A549 (cell line): ENCODE measurements at regions not wholly inside any gene's neighbourhood (a gene's known extent, or its start where the extent isn't known, plus 50 kb on each side); places are given as distances from the start of the nearest gene placed in this dataset.

Experiments
- ATAC-seq, 2 experiments: fragments of 200-7000 bp in 1 of 2; fragments of >200 bp in 1 of 2; cut with Nextera tagmentation in 1 of 2; cut with Tn5 transposase in 1 of 2; 3 replicates each; pipeline versions ENCODE4 v1.8.0 to v1.9.1; 2018 to 2020; ENCODE audit warnings: mild to moderate bottlenecking in 1 of 2, moderate library complexity in 1 of 2
- CTCF ChIA-PET: fragments of 300-600 bp; sonication (Branson Sonifier 250); formaldehyde crosslinking; extraction: SDS; loops from one replicate; lab custom pipeline; 2021; ENCODE audit warnings: antibody characterized with exemption, inconsistent platforms; lab: Yijun Ruan, JAX
- POLR2A ChIA-PET: fragments of 350-600 bp; formaldehyde crosslinking; extraction: SDS; loops from one replicate; lab custom pipeline; 2021; ENCODE audit warnings: antibody characterized with exemption, inconsistent platforms; lab: Yijun Ruan, JAX
- DNase-seq, 2 experiments: peaks; one replicate each; pipeline versions ENCODE4 v3.0.0 to v3.0.0-alpha.2; 2011 to 2016; ENCODE audit warnings: low read depth in 1 of 2, low spot score in 1 of 2
- FAIRE-seq: peaks from 2 replicates; lab custom pipeline; 2011; peaks lifted over from hg19 to GRCh38; lab: Jason Lieb, UNC
- H3K27ac ChIP-seq, 2 experiments: fragments of >200 bp; sonication (Bioruptor Twin); formaldehyde crosslinking; 3 replicates each; pipeline ENCODE4 v1.5.1; 2016 to 2017
- H3K4me1 ChIP-seq: fragments of >200 bp; sonication (Bioruptor Twin); formaldehyde crosslinking; 3 replicates; pipeline ENCODE4 v1.6.1; 2016
- H3K4me2 ChIP-seq: fragments of >200 bp; sonication (Bioruptor Twin); formaldehyde crosslinking; 3 replicates; pipeline ENCODE4 v1.6.1; 2016
- H3K4me3 ChIP-seq: fragments of >200 bp; sonication (Bioruptor Twin); formaldehyde crosslinking; 3 replicates; pipeline ENCODE4 v1.5.1; 2016
- H3K9me3 ChIP-seq: fragments of >200 bp; sonication (Bioruptor Twin); formaldehyde crosslinking; 3 replicates; pipeline ENCODE4 v1.6.1; 2016
- BHLHE40 ChIP-seq: IDR thresholded peaks from 2 replicates; pipeline ENCODE4 v1.6.1; 2012; ENCODE audit warnings: low read depth, low read length, inconsistent platforms
- CEBPB ChIP-seq, 2 experiments: fragments of >200 bp in 1 of 2; sonication (Bioruptor Twin) in 1 of 2; formaldehyde crosslinking in 1 of 2; IDR thresholded peaks; 2 replicates each; pipeline ENCODE4 v1.6.1; 2012 to 2016
- CHD2 ChIP-seq: fragments of 150-350 bp; IDR thresholded peaks from 2 replicates; pipeline ENCODE4 v1.6.1; 2014; ENCODE audit warnings: low read length; ENCODE audit not compliant: partially characterized antibody
- CHD4 ChIP-seq: fragments of 200-600 bp; sonication (generic); IDR thresholded peaks from 2 replicates; pipeline ENCODE4 v1.6.1; 2016; ENCODE audit warnings: antibody characterized with exemption, mild to moderate bottlenecking, borderline replicate concordance
- CTCF ChIP-seq: fragments of >200 bp; sonication (Bioruptor Twin); formaldehyde crosslinking; IDR thresholded peaks from 3 replicates; pipeline ENCODE4 v1.5.1; 2016
- E2F6 ChIP-seq: IDR thresholded peaks from 2 replicates; pipeline ENCODE4 v1.6.1; 2012; ENCODE audit warnings: low read depth, borderline replicate concordance
- EHF ChIP-seq: fragments of 250-450 bp; sonication (Bioruptor Pico); IDR thresholded peaks from 2 replicates; pipeline ENCODE4 v1.5.0; 2020; ENCODE audit warnings: mild to moderate bottlenecking
- EHMT2 ChIP-seq: fragments of 200-600 bp; sonication (generic); IDR thresholded peaks from 2 replicates; pipeline ENCODE4 v1.6.1; 2016; ENCODE audit warnings: antibody characterized with exemption, low read depth, mild to moderate bottlenecking, moderate library complexity
- ELK1 ChIP-seq: fragments of 150-350 bp; IDR thresholded peaks from 2 replicates; pipeline ENCODE4 v1.6.1; 2014; ENCODE audit warnings: low read depth, mild to moderate bottlenecking, low read length
- ESRRA ChIP-seq: fragments of 150-350 bp; IDR thresholded peaks from 2 replicates; pipeline ENCODE4 v1.6.1; 2014; ENCODE audit warnings: mild to moderate bottlenecking, low read length, borderline replicate concordance
- FOSL2 ChIP-seq, 2 experiments: fragments of 450-650 bp in 1 of 2; fragments of >200 bp in 1 of 2; sonication (Bioruptor Twin) in 1 of 2; formaldehyde crosslinking; IDR thresholded peaks; 2 replicates each; pipeline versions ENCODE4 v1.5.0 to v1.6.1; 2016 to 2020; ENCODE audit warnings: mild to moderate bottlenecking in 1 of 2, moderate library complexity in 1 of 2
- FOXS1 ChIP-seq: fragments of 250-450 bp; sonication (Bioruptor Pico); IDR thresholded peaks from 2 replicates; pipeline ENCODE4 v1.5.0; 2020; ENCODE audit warnings: mild to moderate bottlenecking, moderate library complexity
- GATA3 ChIP-seq: IDR thresholded peaks from 2 replicates; pipeline ENCODE4 v1.6.1; 2012; ENCODE audit warnings: borderline replicate concordance
- HES2 ChIP-seq: fragments of >200 bp; sonication (Bioruptor Twin); formaldehyde crosslinking; IDR thresholded peaks from 2 replicates; pipeline ENCODE4 v1.6.1; 2016
- HOXB5 ChIP-seq: fragments of 250-450 bp; sonication (Bioruptor Pico); IDR thresholded peaks from 2 replicates; pipeline ENCODE4 v1.5.0; 2020; ENCODE audit warnings: mild to moderate bottlenecking, moderate library complexity
- KDM5A ChIP-seq: fragments of 200-600 bp; sonication (generic); IDR thresholded peaks from 2 replicates; pipeline ENCODE4 v1.6.1; 2016; ENCODE audit warnings: antibody characterized with exemption, mild to moderate bottlenecking
- NFE2L2 ChIP-seq: fragments of 150-350 bp; conservative IDR thresholded peaks from 2 replicates; pipeline ENCODE4 v1.6.1; 2014; ENCODE audit warnings: low read length
- PBX3 ChIP-seq: IDR thresholded peaks from 2 replicates; pipeline ENCODE4 v1.6.1; 2012
- PHF8 ChIP-seq: fragments of 200-600 bp; sonication (generic); IDR thresholded peaks from 2 replicates; pipeline ENCODE4 v1.6.1; 2016; ENCODE audit warnings: low read depth, mild to moderate bottlenecking, antibody characterized with exemption, moderate library complexity, borderline replicate concordance
- POLR2AphosphoS2 ChIP-seq: conservative IDR thresholded peaks from 2 replicates; pipeline ENCODE4 v1.6.1; 2012; ENCODE audit warnings: low read length, improper control_type of control experiment, inconsistent platforms
- RCOR1 ChIP-seq: fragments of 150-350 bp; IDR thresholded peaks from 2 replicates; pipeline ENCODE4 v1.6.1; 2014; ENCODE audit warnings: antibody characterized with exemption, low read length, low read depth
- REST ChIP-seq: fragments of 200-600 bp; sonication (generic); IDR thresholded peaks from 2 replicates; pipeline ENCODE4 v1.6.1; 2016; ENCODE audit warnings: antibody characterized with exemption, mild to moderate bottlenecking, moderate library complexity
- SREBF2 ChIP-seq: fragments of 450-650 bp; IDR thresholded peaks from 2 replicates; pipeline ENCODE4 v1.6.1; 2014; ENCODE audit warnings: mild to moderate bottlenecking, moderate library complexity
- TFCP2L1 ChIP-seq: fragments of 250-450 bp; sonication (Bioruptor Pico); IDR thresholded peaks from 2 replicates; pipeline ENCODE4 v1.5.0; 2021; ENCODE audit warnings: mild to moderate bottlenecking
- TP53 ChIP-seq: fragments of 250-450 bp; sonication (Bioruptor Pico); IDR thresholded peaks from 2 replicates; pipeline ENCODE4 v1.5.0; 2021; ENCODE audit warnings: mild to moderate bottlenecking, moderate library complexity
- ZFP36 ChIP-seq: fragments of 450-650 bp; IDR thresholded peaks from 2 replicates; pipeline ENCODE4 v1.6.1; 2014; ENCODE audit warnings: borderline replicate concordance; ENCODE audit not compliant: partially characterized antibody
- WGBS: methylation state at CpG from one replicate; pipeline ENCODE4 v1.1.6; 2017; ENCODE audit errors: missing lambda C conversion rate; 5-methylcytosine and 5-hydroxymethylcytosine counted together
- TF ChIP-seq, protein P1 (sequence below): IDR thresholded peaks from 2 replicates; pipeline ENCODE4 v1.6.1; 2012

GRCh38 chr10:85060944-85061343 lies 732.6 kb downstream of the CCSER2 start (continued):
- no peak for TF ChIP-seq REST
- no peak for TF ChIP-seq HOXB5 (CRISPR knock-in tag)
- no peak for TF ChIP-seq BHLHE40
- TF ChIP-seq ZFP36, result no peak
- TF ChIP-seq CTCF, result no peak
- no peak for TF ChIP-seq ELK1

DNA sequence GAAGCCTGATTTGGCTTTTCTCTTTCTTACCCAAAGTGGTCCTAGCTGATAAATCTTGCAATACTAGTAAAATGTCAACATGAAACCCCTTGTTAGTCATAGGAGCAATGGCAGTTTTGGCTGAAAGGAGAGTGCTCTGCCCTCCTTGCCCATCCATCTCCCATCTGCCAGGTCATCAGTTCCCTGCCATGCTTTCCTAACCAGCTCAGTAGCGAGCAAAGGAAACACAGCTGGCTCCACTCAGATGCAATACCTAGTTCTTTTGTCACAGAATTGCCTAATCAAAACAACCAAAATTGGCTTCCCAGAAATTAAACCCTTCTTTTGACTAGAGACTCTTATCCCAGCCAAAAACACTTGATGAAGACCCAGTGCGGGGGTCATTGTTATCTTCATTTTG lies 733.0 kb downstream of the CCSER2 start:
- no peak overlapping the region for H3K27ac ChIP-seq
- ChIA-PET POLR2A (no interaction called here), CTCF (no interaction called here)
- no peak overlapping the region for H3K4me2 ChIP-seq
- WGBS, result 0% methylated on average over 1 of the region's 2 CpGs
- DNase-seq (no peak), FAIRE-seq (no peak), ATAC-seq (no peak)
- H3K4me3 ChIP-seq, result no peak overlapping the region
- no peaks in the 10 kb centered on the region for H3K4me1 ChIP-seq
- no peaks in the 10 kb centered on the region for H3K9me3 ChIP-seq
- TF ChIP-seq CHD2 (no peak), ESRRA (no peak), SREBF2 (no peak), PHF8 (no peak), TFCP2L1 (CRISPR knock-in tag) (no peak), FOSL2 (IDR thresholded peaks at IDR 0.05) (no peak), FOSL2 (CRISPR knock-in tag; IDR thresholded peaks at IDR 0.05) (no peak), FOXS1 (CRISPR knock-in tag) (no peak), POLR2AphosphoS2 (no peak), TP53 (CRISPR knock-in tag) (no peak), HES2 (no peak), EHF (no peak), EHMT2 (no peak)
- TF ChIP-seq, protein P1, sequence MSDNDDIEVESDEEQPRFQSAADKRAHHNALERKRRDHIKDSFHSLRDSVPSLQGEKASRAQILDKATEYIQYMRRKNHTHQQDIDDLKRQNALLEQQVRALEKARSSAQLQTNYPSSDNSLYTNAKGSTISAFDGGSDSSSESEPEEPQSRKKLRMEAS, result no peak

DNA sequence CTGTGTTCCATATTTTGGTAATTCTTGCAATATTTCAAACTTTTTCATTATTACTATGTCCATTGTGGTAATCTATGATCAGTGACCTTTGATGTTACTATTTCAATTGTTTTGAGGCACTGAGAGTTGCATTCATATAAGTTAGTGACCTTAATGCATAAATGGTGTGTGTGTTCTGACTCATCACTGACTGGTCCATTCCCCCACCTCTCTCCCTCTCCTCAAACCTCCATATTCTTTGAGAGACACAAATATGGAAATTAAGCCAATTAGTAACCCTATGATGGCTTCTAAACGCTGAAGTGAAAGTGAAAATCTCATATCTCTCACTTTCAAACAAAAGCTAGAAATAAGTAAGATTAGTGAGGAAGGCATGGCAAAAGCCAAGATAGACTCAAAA lies 739.6 kb downstream of the CCSER2 start:
- ChIA-PET POLR2A (no interaction called here), CTCF (interaction anchor here (0.5 kb wide), 1 partner anchor 699 kb away, joined by 3 read pairs; no protein-coding TSS in a partner anchor)
- 3% methylated on average over 1 of the region's 1 CpG for WGBS
- no peak overlapping the region for H3K4me2 ChIP-seq
- H3K4me3 ChIP-seq, result no peak overlapping the region
- H3K9me3 ChIP-seq, result no peaks in the 10 kb centered on the region
- DNase-seq, result no peak
- TF ChIP-seq GATA3 (no peak), RCOR1 (no peak), POLR2AphosphoS2 (no peak), CEBPB (IDR thresholded peaks at IDR 0.05) (no peak), KDM5A (no peak), NFE2L2 (no peak), E2F6 (no peak), PBX3 (no peak), CHD4 (no peak)
- no peak for FAIRE-seq
- H3K4me1 ChIP-seq, result no peaks in the 10 kb centered on the region
- no peak for ATAC-seq
- H3K27ac ChIP-seq, result no peak overlapping the region
